A673 (cell line): ENCODE measurements at regions not wholly inside any gene's neighbourhood (a gene's known extent, or its start where the extent isn't known, plus 50 kb on each side); places are given as distances from the start of the nearest gene placed in this dataset.

Experiments
- CTCF ChIP-seq: fragments of 300-800, 200-600 bp; sonication (generic); conservative IDR thresholded peaks from 2 replicates; pipeline ENCODE4 v1.5.1; 2017; ENCODE audit warnings: low read depth, mild to moderate bottlenecking, antibody characterized with exemption, low read length, moderate library complexity, mixed read lengths
- EZH2 ChIP-seq: fragments of 200-600 bp; sonication (generic); IDR thresholded peaks from 2 replicates; pipeline ENCODE4 v1.6.1; 2017; ENCODE audit warnings: borderline replicate concordance, low read depth, mild to moderate bottlenecking, mixed read lengths, antibody characterized with exemption, low read length; ENCODE audit not compliant: poor library complexity, severe bottlenecking

DNA sequence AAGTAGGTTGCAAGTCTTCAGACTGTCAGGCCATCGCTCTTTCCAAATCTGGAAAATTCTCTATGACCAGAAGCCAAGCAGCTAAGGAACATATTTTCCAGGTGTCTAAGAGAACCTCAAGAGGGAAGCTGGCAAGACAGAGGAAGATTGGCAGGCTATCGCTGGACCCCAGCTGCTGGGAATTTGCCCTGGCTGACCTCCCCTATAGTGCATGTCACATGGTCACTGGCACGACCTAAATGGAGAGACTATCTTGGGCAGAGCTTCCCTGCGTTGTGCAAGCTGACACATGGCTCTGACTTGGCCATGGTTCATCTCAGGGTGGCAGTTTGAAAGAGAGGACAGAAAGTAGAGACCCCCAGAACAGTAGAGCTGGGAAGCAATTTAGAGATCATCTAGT lies 104.9 kb upstream of the ZNF618 start:
- TF ChIP-seq EZH2, result no peak
- no peak for TF ChIP-seq CTCF
